Liver (tissue), 3 donors: ENCODE measurements at regions not wholly inside any gene's neighbourhood (a gene's known extent, or its start where the extent isn't known, plus 50 kb on each side); places are given as distances from the start of the nearest gene placed in this dataset.

Source experiments
- ATF3 ChIP-seq: IDR thresholded peaks from 2 replicates; pipeline ENCODE4 v1.6.1; 2016; ENCODE audit warnings: antibody characterized with exemption
- CTCF ChIP-seq: fragments of 150-350 bp; IDR thresholded peaks from 2 replicates; pipeline ENCODE4 v1.5.1; 2017; ENCODE audit warnings: improper control_type of control experiment, low read depth, low read length; ENCODE audit not compliant: missing input control
- EGR1 ChIP-seq, 2 donors: IDR thresholded peaks; 2 replicates each; pipeline ENCODE4 v1.6.1; 2016 to 2018; ENCODE audit warnings: antibody characterized with exemption in 2 of 2, low read depth in 2 of 2
- FOXA1 ChIP-seq: IDR thresholded peaks from 2 replicates; pipeline ENCODE4 v1.6.1; 2016; ENCODE audit warnings: antibody characterized with exemption
- JUND ChIP-seq, 2 donors: IDR thresholded peaks; 2 replicates each; pipeline ENCODE4 v1.6.1; 2016; ENCODE audit warnings: antibody characterized with exemption in 2 of 2
- RAD21 ChIP-seq, 2 donors: IDR thresholded peaks; 2 replicates each; pipeline ENCODE4 v1.6.1; 2016; ENCODE audit warnings: antibody characterized with exemption in 2 of 2, mild to moderate bottlenecking in 2 of 2
- REST ChIP-seq: IDR thresholded peaks from 2 replicates; pipeline ENCODE4 v1.6.1; 2016; ENCODE audit warnings: antibody characterized with exemption, mild to moderate bottlenecking
- SP1 ChIP-seq: IDR thresholded peaks from 2 replicates; pipeline ENCODE4 v1.6.1; 2018; ENCODE audit warnings: antibody characterized with exemption, mild to moderate bottlenecking
- TAF1 ChIP-seq: conservative IDR thresholded peaks from 2 replicates; pipeline ENCODE4 v1.6.1; 2016; ENCODE audit warnings: antibody characterized with exemption, mild to moderate bottlenecking
- ZBTB33 ChIP-seq: IDR thresholded peaks from 2 replicates; pipeline ENCODE4 v1.6.1; 2016; ENCODE audit warnings: antibody characterized with exemption
- TF ChIP-seq, protein P1 (sequence below): IDR thresholded peaks from 2 replicates; pipeline ENCODE4 v1.6.1; 2016; ENCODE audit warnings: antibody characterized with exemption
- donor health status: healthy.
- donor health status: healthy.

DNA sequence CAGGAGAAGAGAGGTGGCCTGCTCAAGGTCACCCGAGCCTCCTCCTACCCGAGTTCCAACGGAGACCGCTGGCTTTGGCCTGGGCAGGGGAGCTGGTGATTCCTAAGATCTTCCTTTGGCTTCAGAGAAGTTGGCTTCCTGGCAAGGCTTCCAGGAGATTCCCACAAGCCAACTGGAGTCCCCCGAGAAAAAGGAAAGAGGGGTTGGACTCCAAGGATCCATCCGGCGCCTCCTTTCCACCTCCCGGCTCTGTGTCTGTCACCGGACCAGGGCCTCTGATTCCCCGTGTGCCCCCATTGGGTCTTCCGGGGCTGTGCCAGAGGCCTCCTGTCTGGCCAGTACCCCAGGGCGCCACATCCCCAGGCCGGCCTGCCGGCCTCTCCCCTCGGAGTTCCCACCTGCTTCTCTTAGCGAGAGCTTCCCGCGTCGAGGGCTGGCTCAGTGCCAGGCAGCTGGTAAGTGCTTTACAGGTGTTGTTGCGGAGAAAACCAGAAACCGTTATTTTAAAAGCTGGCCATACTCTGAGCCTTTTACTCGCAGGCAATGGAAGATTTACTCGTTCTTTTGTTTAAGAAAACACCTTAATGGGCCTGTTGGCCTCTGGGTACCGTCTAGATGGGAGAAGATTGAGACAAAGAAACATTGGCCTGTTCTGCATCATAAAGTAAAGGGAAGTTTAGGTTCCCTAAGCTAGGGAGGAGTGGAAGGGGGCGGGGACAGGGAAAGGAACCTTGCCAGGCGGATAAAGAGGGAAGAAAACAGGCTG is 258.4 kb upstream of the SDK2 start:
- no peak for TF ChIP-seq CTCF
- TF ChIP-seq RAD21 (IDR thresholded peaks at IDR 0.05) = no peak
- no peak for TF ChIP-seq ZBTB33
- TF ChIP-seq REST = no peak
- TF ChIP-seq ATF3 = no peak
- no peak for TF ChIP-seq JUND (IDR thresholded peaks at IDR 0.05)
- no peak for TF ChIP-seq FOXA1
- no peak for TF ChIP-seq SP1
- no peak for TF ChIP-seq TAF1
- TF ChIP-seq EGR1 (IDR thresholded peaks at IDR 0.05; ENCODE audit: low read depth in 2 of 2) = no peak
- TF ChIP-seq, protein P1, sequence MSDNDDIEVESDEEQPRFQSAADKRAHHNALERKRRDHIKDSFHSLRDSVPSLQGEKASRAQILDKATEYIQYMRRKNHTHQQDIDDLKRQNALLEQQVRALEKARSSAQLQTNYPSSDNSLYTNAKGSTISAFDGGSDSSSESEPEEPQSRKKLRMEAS = no peak
